ENCODE measurements at regions not wholly inside any gene's neighbourhood (a gene's known extent, or its start where the extent isn't known, plus 50 kb on each side); places are given as distances from the start of the nearest gene placed in this dataset.

DNA sequence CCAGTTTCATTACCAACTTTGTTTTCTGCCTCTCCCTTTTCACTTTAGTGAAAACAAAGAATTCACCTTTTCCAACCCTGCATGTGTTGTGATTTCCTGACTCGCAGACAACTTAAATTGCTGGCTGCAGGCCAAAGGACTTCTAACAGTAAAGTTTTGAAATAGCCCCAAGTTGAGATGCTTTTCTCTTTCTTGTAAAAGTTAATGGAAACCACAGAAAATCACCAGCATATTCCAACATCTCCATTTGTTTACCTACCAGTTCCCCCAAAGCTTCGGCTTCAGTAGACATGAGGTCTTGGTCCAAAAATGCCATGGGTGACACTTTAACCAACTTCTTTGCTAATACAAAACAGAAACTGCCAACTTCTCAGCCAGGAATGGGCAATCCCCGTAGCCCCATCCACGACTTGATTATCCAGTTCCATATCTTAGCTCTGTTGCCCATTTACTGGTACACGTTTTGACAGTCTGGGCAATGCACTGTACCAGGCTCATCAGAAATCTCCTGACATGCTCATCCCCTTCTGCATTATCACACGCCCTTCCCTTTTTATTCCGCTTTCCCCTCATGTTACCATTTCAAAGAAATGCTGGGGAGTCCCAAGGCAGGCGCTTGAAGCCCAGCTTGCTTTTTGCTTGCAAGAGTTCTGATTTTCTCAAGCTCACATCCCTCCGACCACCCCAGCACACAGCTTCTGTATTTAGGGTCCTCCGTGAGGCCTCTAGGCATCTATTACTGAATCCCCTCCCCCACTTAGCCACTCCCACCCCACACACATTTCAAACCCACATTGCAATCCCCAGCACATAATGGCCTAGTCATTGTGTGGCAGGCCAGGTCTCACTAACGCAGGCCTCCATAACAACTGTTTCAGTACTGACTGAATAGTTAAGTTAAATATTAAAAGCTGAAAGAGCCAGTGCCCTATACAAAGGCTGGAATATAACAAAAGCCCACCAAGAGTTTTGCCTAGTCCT lies 137.9 kb upstream of the S100G start:
- no peak for DNase-seq

DNA sequence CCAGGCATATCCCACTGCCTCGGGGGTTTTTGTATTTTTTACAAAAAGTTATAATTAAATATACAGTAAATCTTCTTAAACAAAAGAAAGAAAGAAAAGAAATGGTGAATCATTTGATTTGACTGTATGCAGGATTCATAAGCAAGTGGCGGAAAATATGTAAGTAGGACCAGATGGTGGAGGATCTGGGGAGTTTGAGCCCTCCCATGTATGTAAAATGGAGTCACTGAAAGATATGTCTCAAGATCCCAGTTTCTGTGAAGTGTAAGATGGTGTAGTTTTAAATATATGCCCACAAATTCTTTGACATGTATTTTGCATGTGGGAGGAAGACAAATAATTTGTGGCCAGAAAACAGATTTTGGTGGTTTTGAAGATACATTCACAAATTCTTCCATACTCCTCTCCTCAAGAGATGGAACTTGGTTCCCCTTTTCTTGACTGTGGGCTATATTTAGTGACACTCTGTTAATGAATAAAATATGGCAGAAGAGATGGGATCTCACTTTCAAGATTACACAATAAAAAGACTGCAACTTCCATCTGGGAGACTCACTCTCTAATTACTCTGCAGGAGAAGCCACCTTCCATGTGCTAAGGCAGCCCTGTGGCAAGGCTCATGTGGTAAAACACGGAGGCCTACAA lies 133.6 kb upstream of the S100G start:
- DNase-seq: no peak

DNA sequence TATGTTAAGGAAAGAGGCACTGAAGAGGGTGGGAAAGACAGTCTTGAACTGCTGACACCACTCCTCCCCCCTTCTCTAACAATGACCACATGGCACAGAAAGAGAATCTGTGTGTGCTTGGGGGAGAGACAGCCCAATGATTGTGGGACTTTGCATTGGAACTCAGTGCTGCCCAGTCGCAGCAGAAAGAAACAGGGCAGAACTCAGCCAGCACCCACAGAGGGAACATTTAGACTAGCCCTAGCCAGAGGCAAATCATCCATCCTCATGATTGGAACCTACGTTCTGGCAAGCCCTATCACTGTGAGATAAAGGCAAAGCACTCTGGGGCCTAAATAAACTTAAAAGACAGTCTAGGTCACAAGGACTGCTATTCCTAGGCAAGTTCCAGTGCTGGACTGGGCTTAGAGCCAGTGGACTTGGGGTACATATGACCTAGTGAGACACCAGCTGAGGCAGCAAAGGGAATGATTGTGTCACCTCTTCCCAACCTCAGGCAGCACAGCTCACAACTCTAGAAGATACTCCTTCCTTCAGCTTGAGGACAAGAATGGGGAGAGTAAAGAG lies 132.8 kb upstream of the S100G start:
- no peak for DNase-seq

DNA sequence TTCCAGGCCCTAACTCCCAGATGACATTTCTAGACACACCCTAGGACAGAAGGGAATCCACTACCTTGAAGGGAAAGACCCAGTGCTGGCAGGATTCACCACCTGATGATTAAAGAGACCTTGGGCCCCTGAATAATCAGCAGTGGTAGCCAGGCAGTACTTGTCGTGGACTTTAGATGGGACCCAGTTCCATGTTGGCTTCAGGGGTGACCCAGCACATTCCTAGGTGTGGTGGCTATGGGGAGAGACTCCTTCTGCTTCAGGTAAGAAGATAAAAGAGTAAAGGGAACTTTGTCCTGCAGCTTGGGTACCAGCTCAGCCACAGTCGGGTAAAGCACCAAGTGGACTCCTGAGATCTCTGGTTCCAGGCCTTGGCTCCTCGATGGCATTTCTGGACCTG lies 131.8 kb upstream of the S100G start:
- DNase-seq: no peak

DNA sequence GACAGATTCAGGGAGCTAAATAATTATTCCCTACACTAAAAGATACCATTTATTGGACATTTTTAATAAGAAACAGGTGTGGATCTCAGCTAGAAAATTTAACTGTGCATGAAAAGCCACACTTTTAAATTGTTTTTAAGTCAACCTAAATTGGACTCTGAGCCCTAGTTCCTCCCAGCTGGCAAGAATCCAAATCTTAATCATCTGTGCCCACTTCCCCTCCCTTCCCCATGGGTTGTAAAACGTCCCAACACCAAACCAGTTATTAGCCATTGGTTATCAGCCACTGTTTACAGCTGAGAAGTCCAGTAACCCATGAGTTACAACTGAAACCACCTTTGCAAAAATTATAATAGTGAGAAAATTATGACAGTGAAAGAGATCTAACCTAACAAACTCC lies 125.6 kb upstream of the S100G start:
- no peak for DNase-seq

DNA sequence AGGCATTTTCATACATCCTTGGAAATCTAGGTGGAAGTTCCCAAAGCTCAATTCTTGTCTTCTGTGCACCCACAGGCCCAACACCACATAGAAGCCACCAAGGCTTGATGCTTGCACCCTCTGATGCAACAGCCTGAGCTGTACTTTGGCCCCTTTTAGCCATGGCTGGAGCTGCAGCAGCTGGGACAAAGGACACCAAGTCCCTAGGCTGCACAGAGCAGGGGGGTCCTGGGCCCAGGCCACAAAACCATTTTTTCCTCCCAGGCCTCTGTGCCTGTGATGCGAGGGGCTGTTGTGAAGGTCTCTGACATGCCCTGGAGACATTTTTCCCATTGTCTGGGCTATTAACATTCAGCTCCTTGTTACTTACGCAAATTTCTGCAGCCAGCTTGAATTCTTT lies 124.0 kb upstream of the S100G start:
- no peak for DNase-seq

DNA sequence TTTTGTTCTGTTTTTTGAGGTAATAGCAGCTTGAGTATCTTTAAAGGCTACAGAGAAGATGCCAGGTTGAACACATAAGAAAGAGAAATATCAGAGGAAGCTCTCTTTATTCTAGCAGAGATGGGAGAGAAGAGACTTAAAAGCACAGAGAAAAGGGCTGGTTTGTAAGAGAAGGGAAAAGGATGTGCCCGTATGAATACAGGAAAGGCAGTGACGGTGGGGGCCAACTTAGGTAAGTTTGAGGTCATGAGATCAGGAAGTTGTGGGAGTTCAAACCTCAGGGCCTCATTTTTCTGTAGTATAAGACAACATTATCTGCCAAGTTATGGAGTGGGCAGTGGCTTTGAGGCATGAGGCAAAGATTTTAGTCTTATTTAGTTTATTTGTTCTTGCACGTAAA lies 121.3 kb upstream of the S100G start:
- DNase-seq: no peak
